GM12878 (cell line): ENCODE measurements at regions not wholly inside any gene's neighbourhood (a gene's known extent, or its start where the extent isn't known, plus 50 kb on each side); places are given as distances from the start of the nearest gene placed in this dataset.

Experiments
- ATAC-seq: fragments of 200-7000 bp; cut with Tn5 transposase; 3 replicates; pipeline ENCODE4 v1.9.1; 2020; ENCODE audit warnings: mild to moderate bottlenecking, moderate library complexity
- BruUV-seq: library from RNA; stranded (reverse); fragments of 400-500 nt; replicated peaks from 2 replicates; lab custom pipeline; 2021; lab: Mats Ljungman, UMichigan
- CTCF ChIA-PET: fragments of 300-600 bp; sonication (Branson Sonifier 250); formaldehyde crosslinking; extraction: SDS; loops from one replicate; lab custom pipeline; 2021; ENCODE audit warnings: inconsistent platforms; lab: Yijun Ruan, JAX
- POLR2A ChIA-PET: fragments of 350-600 bp; formaldehyde crosslinking; extraction: SDS; loops from one replicate; lab custom pipeline; 2021; ENCODE audit warnings: inconsistent platforms; lab: Charles Lee
- RAD21 ChIA-PET: fragments of 300-600 bp; sonication (Branson Sonifier 250); formaldehyde crosslinking; loops from one replicate; lab custom pipeline; 2023; ENCODE audit warnings: antibody characterized with exemption; ENCODE audit not compliant: unreplicated experiment; lab: Charles Lee
- SMC1A ChIA-PET: fragments of 300-600 bp; sonication (Branson Sonifier 250); formaldehyde crosslinking; loops from one replicate; lab custom pipeline; 2023; ENCODE audit not compliant: unreplicated experiment, uncharacterized antibody; lab: Charles Lee
- DNase-seq: peaks from one replicate; pipeline ENCODE4 v3.0.0-alpha.2; 2011; ENCODE audit warnings: low read depth, low spot score
- FAIRE-seq: peaks from 3 replicates; lab custom pipeline; 2011; peaks lifted over from hg19 to GRCh38; lab: Jason Lieb, UNC
- H2AFZ ChIP-seq: 2 replicates; pipeline ENCODE4 v1.6.0; 2011; ENCODE audit warnings: low read depth, low read length, control low read depth; ENCODE audit not compliant: control insufficient read depth
- H3K27ac ChIP-seq: 2 replicates; pipeline ENCODE4 v1.5.1; 2011; ENCODE audit warnings: control low read depth; ENCODE audit not compliant: control insufficient read depth, insufficient read depth
- H3K27me3 ChIP-seq, 2 experiments: replicated peaks in 1 of 2; 2 replicates each; pipeline versions ENCODE4 v1.6.0 to v1.6.1; 2011; ENCODE audit warnings: low read length in 1 of 2; ENCODE audit not compliant: control insufficient read depth in 2 of 2, insufficient read depth in 2 of 2
- H3K36me3 ChIP-seq, 2 experiments: 2 replicates each; pipeline ENCODE4 v1.5.1; 2011; ENCODE audit warnings: low read length in 1 of 2; ENCODE audit not compliant: control insufficient read depth in 2 of 2, insufficient read depth in 2 of 2
- H3K4me1 ChIP-seq: 2 replicates; pipeline ENCODE4 v1.6.1; 2011; ENCODE audit warnings: mild to moderate bottlenecking, low read length, moderate library complexity, mixed read lengths; ENCODE audit not compliant: control insufficient read depth, insufficient read depth
- H3K4me2 ChIP-seq: 2 replicates; pipeline ENCODE4 v1.6.0; 2011; ENCODE audit warnings: control low read depth; ENCODE audit not compliant: control insufficient read depth, insufficient read depth
- H3K4me3 ChIP-seq: fragments of 200-600 bp; sonication (generic); 2 replicates; pipeline ENCODE4 v1.5.1; 2016
- H3K79me2 ChIP-seq: 2 replicates; pipeline ENCODE4 v1.6.0; 2011; ENCODE audit warnings: low read length; ENCODE audit not compliant: control insufficient read depth, insufficient read depth
- H3K9ac ChIP-seq: 2 replicates; pipeline ENCODE4 v1.8.0; 2011; ENCODE audit warnings: low read length, control low read depth, mixed read lengths; ENCODE audit not compliant: control insufficient read depth, insufficient read depth
- H3K9me3 ChIP-seq: replicated peaks from 3 replicates; pipeline ENCODE4 v1.5.1; 2011; ENCODE audit warnings: mild to moderate bottlenecking, low read length; ENCODE audit not compliant: control insufficient read depth, insufficient read depth
- H4K20me1 ChIP-seq: 2 replicates; pipeline ENCODE4 v1.6.0; 2011; ENCODE audit not compliant: control insufficient read depth, insufficient read depth
- BMI1 ChIP-seq: fragments of 450-650 bp; IDR thresholded peaks from 2 replicates; pipeline ENCODE4 v1.6.1; 2016; ENCODE audit warnings: mild to moderate bottlenecking, moderate library complexity, borderline replicate concordance
- EGR1 ChIP-seq, 2 experiments: IDR thresholded peaks; 1 replicate in 1 of 2; 2 replicates in 1 of 2; pipeline ENCODE4 v1.6.1; 2011 to 2012; ENCODE audit warnings: low read depth in 2 of 2, low read length in 2 of 2, borderline replicate concordance in 1 of 2, mild to moderate bottlenecking in 1 of 2, moderate library complexity in 1 of 2
- KAT2A ChIP-seq: conservative IDR thresholded peaks from 2 replicates; pipeline ENCODE4 v1.6.1; 2011; ENCODE audit warnings: low read depth, low read length; ENCODE audit not compliant: control insufficient read depth
- MTA3 ChIP-seq: IDR thresholded peaks from 2 replicates; pipeline ENCODE4 v1.6.1; 2012; ENCODE audit warnings: low read length, inconsistent platforms, borderline replicate concordance
- POU2F2 ChIP-seq: IDR thresholded peaks from 3 replicates; pipeline ENCODE4 v1.6.1; 2011; ENCODE audit warnings: low read depth, mild to moderate bottlenecking, low read length, borderline replicate concordance
- TBL1XR1 ChIP-seq: IDR thresholded peaks from 2 replicates; pipeline ENCODE4 v1.6.1; 2012; ENCODE audit warnings: low read depth, low read length, improper control_type of control experiment
- YBX1 ChIP-seq: fragments of 450-650 bp; IDR thresholded peaks from 2 replicates; pipeline ENCODE4 v1.6.1; 2016; ENCODE audit warnings: antibody characterized with exemption
- ZNF207 ChIP-seq: fragments of 450-650 bp; IDR thresholded peaks from 2 replicates; pipeline ENCODE4 v1.6.1; 2014; ENCODE audit warnings: antibody characterized with exemption, mild to moderate bottlenecking, borderline replicate concordance
- ZSCAN29 ChIP-seq: fragments of 450-650 bp; IDR thresholded peaks from 2 replicates; pipeline ENCODE4 v1.6.1; 2017; ENCODE audit warnings: mild to moderate bottlenecking, moderate library complexity
- WGBS: methylation state at CpG from one replicate; pipeline ENCODE4 v1.1.6; 2016; ENCODE audit warnings: low lambda C conversion rate; ENCODE audit not compliant: insufficient replicate concordance, insufficient coverage; ENCODE audit errors: missing lambda C conversion rate; 5-methylcytosine and 5-hydroxymethylcytosine counted together
- in situ Hi-C: fragments of 300-500 bp; cut with MboI; formaldehyde crosslinking; loops from 9 replicates; pipeline ENCODE4 v1.14.3; 2018; ENCODE audit warnings: mixed read lengths
- intact Hi-C: fragments of 100-400 bp; cut with micrococcal nuclease; formaldehyde crosslinking; loops from one replicate; pipeline ENCODE4 v1.14.2; 2022; ENCODE audit not compliant: unreplicated experiment
- TF ChIP-seq, protein P1 (sequence below), 3 experiments: IDR thresholded peaks in 2 of 3; conservative IDR thresholded peaks in 1 of 3; 2 replicates each; pipeline ENCODE4 v1.5.1; 2011; ENCODE audit warnings: low read depth in 3 of 3, low read length in 3 of 3, mild to moderate bottlenecking in 3 of 3, control low read depth in 2 of 3, moderate library complexity in 2 of 3, inconsistent platforms in 1 of 3, mixed read lengths in 1 of 3; ENCODE audit not compliant: control insufficient read depth in 2 of 3, insufficient read depth in 1 of 3; ENCODE audit errors: extremely low read depth in 1 of 3
- TF ChIP-seq, protein P2 (sequence below): fragments of 450-650 bp; IDR thresholded peaks from 2 replicates; pipeline ENCODE4 v1.6.1; 2017; ENCODE audit warnings: mild to moderate bottlenecking, moderate library complexity

DNA sequence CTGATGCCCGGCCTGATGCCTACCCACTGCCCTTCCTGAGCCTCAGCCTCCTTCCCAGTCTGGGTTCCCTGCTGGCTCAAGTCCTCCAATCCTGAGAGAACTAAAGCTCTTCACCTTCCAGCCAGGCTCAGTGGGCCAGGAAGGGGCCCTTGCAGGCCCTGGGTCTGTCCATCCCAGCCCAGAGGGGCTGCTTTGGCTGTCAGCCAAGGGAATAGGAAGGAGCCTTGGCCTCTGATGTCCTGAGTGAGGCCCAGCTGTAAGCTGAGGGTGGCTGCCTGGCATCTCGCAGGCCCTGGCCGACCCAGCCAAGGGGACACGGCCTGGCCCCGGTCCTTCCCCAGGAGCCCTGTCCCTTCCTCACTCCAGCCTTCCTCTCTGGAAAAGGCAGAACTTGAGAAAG is 83.4 kb downstream of the DHCR7 start:
- ATAC-seq, result no peak

More for the DNA sequence above, 83.4 kb downstream of the DHCR7 start:
- no peak overlapping the region for H3K4me3 ChIP-seq
- H3K27ac ChIP-seq, result no peak overlapping the region
- H4K20me1 ChIP-seq, result no peaks in the 10 kb centered on the region
- H3K4me2 ChIP-seq, result no peak overlapping the region
- no peaks in the 10 kb centered on the region for H3K36me3 ChIP-seq
- H3K9me3 ChIP-seq, result no peaks in the 10 kb centered on the region; the same call in 1 of the 3 replicates
- H2AFZ ChIP-seq, result no peak overlapping the region
- in situ Hi-C loops (no loop called here), intact Hi-C loops (no loop called here)
- ChIA-PET SMC1A (no interaction called here), POLR2A (no interaction called here), CTCF (interaction anchor here (1.7 kb wide), 1 partner anchor 9 kb away, joined by 4 read pairs; no protein-coding TSS in a partner anchor), RAD21 (no interaction called here)
- no peaks in the 10 kb centered on the region; the same call in 1 of the 2 replicates for H3K4me1 ChIP-seq
- 45% methylated on average over 5 of the region's 5 CpGs for WGBS
- no peaks in the 10 kb centered on the region for H3K27me3 ChIP-seq
- no TSS peak for BruUV-seq
- DNase-seq (no peak), FAIRE-seq (no peak)
- TF ChIP-seq MTA3, result no peak
- TF ChIP-seq, protein P1, sequence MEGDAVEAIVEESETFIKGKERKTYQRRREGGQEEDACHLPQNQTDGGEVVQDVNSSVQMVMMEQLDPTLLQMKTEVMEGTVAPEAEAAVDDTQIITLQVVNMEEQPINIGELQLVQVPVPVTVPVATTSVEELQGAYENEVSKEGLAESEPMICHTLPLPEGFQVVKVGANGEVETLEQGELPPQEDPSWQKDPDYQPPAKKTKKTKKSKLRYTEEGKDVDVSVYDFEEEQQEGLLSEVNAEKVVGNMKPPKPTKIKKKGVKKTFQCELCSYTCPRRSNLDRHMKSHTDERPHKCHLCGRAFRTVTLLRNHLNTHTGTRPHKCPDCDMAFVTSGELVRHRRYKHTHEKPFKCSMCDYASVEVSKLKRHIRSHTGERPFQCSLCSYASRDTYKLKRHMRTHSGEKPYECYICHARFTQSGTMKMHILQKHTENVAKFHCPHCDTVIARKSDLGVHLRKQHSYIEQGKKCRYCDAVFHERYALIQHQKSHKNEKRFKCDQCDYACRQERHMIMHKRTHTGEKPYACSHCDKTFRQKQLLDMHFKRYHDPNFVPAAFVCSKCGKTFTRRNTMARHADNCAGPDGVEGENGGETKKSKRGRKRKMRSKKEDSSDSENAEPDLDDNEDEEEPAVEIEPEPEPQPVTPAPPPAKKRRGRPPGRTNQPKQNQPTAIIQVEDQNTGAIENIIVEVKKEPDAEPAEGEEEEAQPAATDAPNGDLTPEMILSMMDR (IDR thresholded peaks at IDR 0.05 in 2 of 3, conservative IDR thresholded peaks at IDR 0.05 in 1 of 3; ENCODE audit: control insufficient read depth in 2 of 3, extremely low read depth in 1 of 3, insufficient read depth in 1 of 3, low read depth in 3 of 3, low read length in 3 of 3), result no peak
- no peak for TF ChIP-seq YBX1
- TF ChIP-seq, protein P2, sequence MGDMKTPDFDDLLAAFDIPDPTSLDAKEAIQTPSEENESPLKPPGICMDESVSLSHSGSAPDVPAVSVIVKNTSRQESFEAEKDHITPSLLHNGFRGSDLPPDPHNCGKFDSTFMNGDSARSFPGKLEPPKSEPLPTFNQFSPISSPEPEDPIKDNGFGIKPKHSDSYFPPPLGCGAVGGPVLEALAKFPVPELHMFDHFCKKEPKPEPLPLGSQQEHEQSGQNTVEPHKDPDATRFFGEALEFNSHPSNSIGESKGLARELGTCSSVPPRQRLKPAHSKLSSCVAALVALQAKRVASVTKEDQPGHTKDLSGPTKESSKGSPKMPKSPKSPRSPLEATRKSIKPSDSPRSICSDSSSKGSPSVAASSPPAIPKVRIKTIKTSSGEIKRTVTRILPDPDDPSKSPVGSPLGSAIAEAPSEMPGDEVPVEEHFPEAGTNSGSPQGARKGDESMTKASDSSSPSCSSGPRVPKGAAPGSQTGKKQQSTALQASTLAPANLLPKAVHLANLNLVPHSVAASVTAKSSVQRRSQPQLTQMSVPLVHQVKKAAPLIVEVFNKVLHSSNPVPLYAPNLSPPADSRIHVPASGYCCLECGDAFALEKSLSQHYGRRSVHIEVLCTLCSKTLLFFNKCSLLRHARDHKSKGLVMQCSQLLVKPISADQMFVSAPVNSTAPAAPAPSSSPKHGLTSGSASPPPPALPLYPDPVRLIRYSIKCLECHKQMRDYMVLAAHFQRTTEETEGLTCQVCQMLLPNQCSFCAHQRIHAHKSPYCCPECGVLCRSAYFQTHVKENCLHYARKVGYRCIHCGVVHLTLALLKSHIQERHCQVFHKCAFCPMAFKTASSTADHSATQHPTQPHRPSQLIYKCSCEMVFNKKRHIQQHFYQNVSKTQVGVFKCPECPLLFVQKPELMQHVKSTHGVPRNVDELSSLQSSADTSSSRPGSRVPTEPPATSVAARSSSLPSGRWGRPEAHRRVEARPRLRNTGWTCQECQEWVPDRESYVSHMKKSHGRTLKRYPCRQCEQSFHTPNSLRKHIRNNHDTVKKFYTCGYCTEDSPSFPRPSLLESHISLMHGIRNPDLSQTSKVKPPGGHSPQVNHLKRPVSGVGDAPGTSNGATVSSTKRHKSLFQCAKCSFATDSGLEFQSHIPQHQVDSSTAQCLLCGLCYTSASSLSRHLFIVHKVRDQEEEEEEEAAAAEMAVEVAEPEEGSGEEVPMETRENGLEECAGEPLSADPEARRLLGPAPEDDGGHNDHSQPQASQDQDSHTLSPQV, result no peak
- TF ChIP-seq KAT2A, result no peak
- TF ChIP-seq POU2F2, result no peak
- TF ChIP-seq BMI1, result no peak
- no peak for TF ChIP-seq EGR1 (IDR thresholded peaks at IDR 0.05; ENCODE audit: borderline replicate concordance in 1 of 2, low read depth in 2 of 2, low read length in 2 of 2)
- TF ChIP-seq ZNF207, result no peak
- TF ChIP-seq ZSCAN29, result no peak
- TF ChIP-seq TBL1XR1, result no peak
- H3K79me2 ChIP-seq, result no peaks in the 10 kb centered on the region
- H3K9ac ChIP-seq, result no peak overlapping the region
